ENCODE measurements at regions not wholly inside any gene's neighbourhood (a gene's known extent, or its start where the extent isn't known, plus 50 kb on each side); places are given as distances from the start of the nearest gene placed in this dataset.

- no peak for TF ChIP-seq CTCF (IDR thresholded peaks at IDR 0.05)
- H3K36me3 Mint-ChIP-seq (ENCODE audit: unreplicated experiment) = no peaks in the 10 kb centered on the region
- H3K27ac Mint-ChIP-seq (ENCODE audit: unreplicated experiment) = no peak overlapping the region
- H3K9me3 Mint-ChIP-seq (ENCODE audit: unreplicated experiment) = no peaks in the 10 kb centered on the region
- H3K4me1 Mint-ChIP-seq (ENCODE audit: unreplicated experiment) = no peaks in the 10 kb centered on the region
- peaks cover 77% of the 10 kb centered on the region for H3K27me3 Mint-ChIP-seq (ENCODE audit: unreplicated experiment)
- DNase-seq (ENCODE audit: extremely low spot score, unreplicated experiment) = no peak
- no peak overlapping the region for H3K4me3 Mint-ChIP-seq (ENCODE audit: unreplicated experiment)
Measured at GRCh38 chr20:16806886-16807285, 58.7 kb downstream of the OTOR start.

- Mint-ChIP-seq H3K9me3 (ENCODE audit: unreplicated experiment) (no peaks in the 10 kb centered on the region), H3K36me3 (ENCODE audit: unreplicated experiment) (no peaks in the 10 kb centered on the region), H3K4me1 (ENCODE audit: unreplicated experiment) (no peaks in the 10 kb centered on the region), H3K4me3 (ENCODE audit: unreplicated experiment) (no peak overlapping the region), H3K27ac (ENCODE audit: unreplicated experiment) (no peak overlapping the region), H3K27me3 (ENCODE audit: unreplicated experiment) (peaks cover 76% of the 10 kb centered on the region)
- DNase-seq (ENCODE audit: extremely low spot score, unreplicated experiment) = no peak
- TF ChIP-seq CTCF (IDR thresholded peaks at IDR 0.05) = no peak
Measured at GRCh38 chr20:16808796-16809195, 60.6 kb downstream of the OTOR start.

GRCh38 chr20:16810216-16810615, 62.1 kb downstream of the OTOR start:
- Mint-ChIP-seq H3K9me3 (ENCODE audit: unreplicated experiment) (no peaks in the 10 kb centered on the region), H3K27ac (ENCODE audit: unreplicated experiment) (no peak overlapping the region), H3K4me1 (ENCODE audit: unreplicated experiment) (no peaks in the 10 kb centered on the region), H3K4me3 (ENCODE audit: unreplicated experiment) (no peak overlapping the region), H3K36me3 (ENCODE audit: unreplicated experiment) (no peaks in the 10 kb centered on the region), H3K27me3 (ENCODE audit: unreplicated experiment) (peaks cover 72% of the 10 kb centered on the region)
- DNase-seq (ENCODE audit: extremely low spot score, unreplicated experiment) = no peak
- no peak for TF ChIP-seq CTCF (IDR thresholded peaks at IDR 0.05)

GRCh38 chr20:16816192-16816591, 68.0 kb downstream of the OTOR start:
- no peaks in the 10 kb centered on the region for H3K9me3 Mint-ChIP-seq (ENCODE audit: unreplicated experiment)
- H3K4me1 Mint-ChIP-seq (ENCODE audit: unreplicated experiment) = no peaks in the 10 kb centered on the region
- TF ChIP-seq CTCF (IDR thresholded peaks at IDR 0.05) = no peak
- peaks cover 44% of the 10 kb centered on the region for H3K27me3 Mint-ChIP-seq (ENCODE audit: unreplicated experiment)
- no peak overlapping the region for H3K4me3 Mint-ChIP-seq (ENCODE audit: unreplicated experiment)
- no peak for DNase-seq (ENCODE audit: extremely low spot score, unreplicated experiment)
- H3K27ac Mint-ChIP-seq (ENCODE audit: unreplicated experiment) = no peak overlapping the region
- no peaks in the 10 kb centered on the region for H3K36me3 Mint-ChIP-seq (ENCODE audit: unreplicated experiment)

- H3K27me3 Mint-ChIP-seq (ENCODE audit: unreplicated experiment) = peaks cover 38% of the 10 kb centered on the region
- H3K27ac Mint-ChIP-seq (ENCODE audit: unreplicated experiment) = no peak overlapping the region
- H3K9me3 Mint-ChIP-seq (ENCODE audit: unreplicated experiment) = no peaks in the 10 kb centered on the region
- TF ChIP-seq CTCF (IDR thresholded peaks at IDR 0.05) = no peak
- DNase-seq (ENCODE audit: extremely low spot score, unreplicated experiment) = no peak
- no peaks in the 10 kb centered on the region for H3K36me3 Mint-ChIP-seq (ENCODE audit: unreplicated experiment)
- H3K4me3 Mint-ChIP-seq (ENCODE audit: unreplicated experiment) = no peak overlapping the region
- no peaks in the 10 kb centered on the region for H3K4me1 Mint-ChIP-seq (ENCODE audit: unreplicated experiment)
Measured at GRCh38 chr20:16819483-16819882, 71.3 kb downstream of the OTOR start.
